Ovary (tissue), 7 donors: ENCODE measurements at regions not wholly inside any gene's neighbourhood (a gene's known extent, or its start where the extent isn't known, plus 50 kb on each side); places are given as distances from the start of the nearest gene placed in this dataset.
"Not testable (repeated sequence)": the region's sequence is repeated elsewhere in the genome, so short reads cannot be mapped to it uniquely, and the experiment has no call there.

ENCODE experiments used
- DNase-seq, 5 donors: peaks; one replicate each; pipeline ENCODE4 v3.0.0-alpha.2; 2019 to 2020
- H3K27ac ChIP-seq, 2 donors: fragments of 200-600 bp; one replicate each; pipeline versions ENCODE4 v1.5.1 to v1.8.0; 2019 to 2022
- H3K27me3 ChIP-seq: fragments of 200-600 bp; one replicate; pipeline ENCODE4 v1.8.0; 2022
- H3K36me3 ChIP-seq: fragments of 200-600 bp; sonication (generic); one replicate; pipeline ENCODE4 v1.5.1; 2019
- H3K4me1 ChIP-seq: one replicate; pipeline ENCODE4 v1.8.1; 2013; ENCODE audit warnings: mild to moderate bottlenecking, moderate library complexity; ENCODE audit not compliant: insufficient read depth
- H3K4me3 ChIP-seq: fragments of 200-600 bp; sonication (generic); one replicate; pipeline ENCODE4 v1.5.1; 2017
- H3K9me3 ChIP-seq, 2 donors: fragments of 200-600 bp in 1 of 2; sonication (generic) in 1 of 2; one replicate each; pipeline versions ENCODE4 v1.5.1 to v1.8.1; 2013 to 2019; ENCODE audit warnings: mild to moderate bottlenecking in 1 of 2, moderate library complexity in 1 of 2
- WGBS, 3 donors: extraction: QIAGEN DNeasy Blood & Tissue Kit in 1 of 3; methylation state at CpG; one replicate each; pipeline versions ENCODE4 v1.1.5 to v1.1.7; 2013 to 2017; 5-methylcytosine and 5-hydroxymethylcytosine counted together
- intact Hi-C, 4 donors: fragments of 100-400 bp; cut with DNase I; formaldehyde crosslinking; loops; one replicate each; pipeline versions ENCODE4 v1.11.0 to v1.15.1; 2022 to 2023
- donor health status: DM: no; HTN: no; CAD: no; lungs with moderate emphysema.
- donor health status: DM: no; HTN: no; CAD: no.
- donor health status: Bipolar disorder and iron deficiency.
- donor health status: DM: no; HTN: no; CAD: no.
- donor health status: DM: yes; HTN: yes; CAD: no.

DNA sequence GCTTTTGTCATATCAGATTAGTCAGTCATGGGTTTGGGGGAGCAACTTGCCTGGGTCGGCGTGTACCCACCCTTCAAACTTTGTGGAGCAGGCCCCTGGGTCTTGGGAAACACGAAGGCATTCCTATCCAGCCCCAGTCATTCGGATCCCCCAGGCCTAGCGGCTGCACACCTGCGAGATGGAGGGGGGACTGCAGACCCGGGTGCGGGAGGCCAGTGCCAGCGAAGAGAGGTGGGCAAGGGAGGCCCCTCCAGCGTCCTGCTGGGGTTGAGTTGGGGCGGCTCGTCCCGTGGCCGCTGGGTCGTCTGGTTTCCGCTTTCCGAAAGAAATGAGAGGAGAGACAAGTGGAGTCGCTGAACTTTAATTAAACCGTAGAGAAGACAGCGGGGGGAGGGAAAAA is 112.2 kb upstream of the FOXD4L5 start:
- H3K9me3 ChIP-seq, DNase-seq, intact Hi-C loops, H3K27ac ChIP-seq, H3K36me3 ChIP-seq, H3K4me3 ChIP-seq, H3K27me3 ChIP-seq, H3K4me1 ChIP-seq: not testable (repeated sequence)
- 86 to 89% (median 86%) methylated on average over 20 of the region's 20 CpGs for WGBS, 3 donors

DNA sequence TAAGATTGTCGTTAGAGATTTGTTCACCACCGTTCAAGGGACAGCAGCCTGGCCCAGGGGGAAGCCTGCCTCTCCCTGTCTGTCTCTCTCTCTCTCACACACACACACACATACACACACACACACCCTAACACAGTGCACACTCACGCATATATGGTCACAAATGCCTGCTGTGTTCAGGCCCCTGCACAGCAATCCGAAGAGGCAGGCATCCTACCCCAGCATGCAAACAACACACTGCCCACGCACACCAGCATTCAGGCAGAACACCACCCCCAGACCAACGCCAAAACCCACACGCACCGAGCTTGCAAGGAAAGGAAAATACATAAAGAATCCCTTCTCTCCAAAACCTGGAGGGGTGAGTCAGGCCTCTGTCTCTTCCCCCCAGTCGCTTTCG is 111.6 kb upstream of the FOXD4L5 start:
- intact Hi-C loops: not testable (repeated sequence)

GRCh38 chr9:65395789-65396188 is 110.8 kb upstream of the FOXD4L5 start:
- H3K27ac ChIP-seq, intact Hi-C loops, H3K27me3 ChIP-seq, H3K4me3 ChIP-seq, H3K4me1 ChIP-seq, H3K36me3 ChIP-seq, H3K9me3 ChIP-seq: not testable (repeated sequence)
- DNase-seq: peak in 1 of 5 donors; percentile 1
- WGBS, 3 donors: 84 to 87% (median 86%) methylated on average over 14 to 15 of the region's 15 CpGs

More for the DNA sequence above, 111.6 kb upstream of the FOXD4L5 start:
- H3K4me1 ChIP-seq, H3K4me3 ChIP-seq, H3K27me3 ChIP-seq, H3K9me3 ChIP-seq, H3K36me3 ChIP-seq, H3K27ac ChIP-seq: not testable (repeated sequence)
- DNase-seq: peak in 1 of 5 donors; percentile 10
- 60 to 77% (median 76%) methylated on average over 10 of the region's 10 CpGs for WGBS, 3 donors

- H3K9me3 ChIP-seq, H3K27ac ChIP-seq, intact Hi-C loops, H3K36me3 ChIP-seq, H3K27me3 ChIP-seq, H3K4me1 ChIP-seq, H3K4me3 ChIP-seq, DNase-seq: not testable (repeated sequence)
- WGBS, 3 donors: 78 to 88% (median 81%) methylated on average over 19 to 25 of the region's 25 CpGs
Observed at GRCh38 chr9:65395121-65395520, 110.1 kb upstream of the FOXD4L5 start.

- WGBS, 3 donors: 74 to 78% (median 77%) methylated on average over 12 of the region's 12 CpGs
- H3K27ac ChIP-seq, H3K4me1 ChIP-seq, DNase-seq, intact Hi-C loops, H3K36me3 ChIP-seq, H3K4me3 ChIP-seq, H3K9me3 ChIP-seq, H3K27me3 ChIP-seq: not testable (repeated sequence)
Observed at GRCh38 chr9:65393111-65393810, 108.3 kb upstream of the FOXD4L5 start.

DNA sequence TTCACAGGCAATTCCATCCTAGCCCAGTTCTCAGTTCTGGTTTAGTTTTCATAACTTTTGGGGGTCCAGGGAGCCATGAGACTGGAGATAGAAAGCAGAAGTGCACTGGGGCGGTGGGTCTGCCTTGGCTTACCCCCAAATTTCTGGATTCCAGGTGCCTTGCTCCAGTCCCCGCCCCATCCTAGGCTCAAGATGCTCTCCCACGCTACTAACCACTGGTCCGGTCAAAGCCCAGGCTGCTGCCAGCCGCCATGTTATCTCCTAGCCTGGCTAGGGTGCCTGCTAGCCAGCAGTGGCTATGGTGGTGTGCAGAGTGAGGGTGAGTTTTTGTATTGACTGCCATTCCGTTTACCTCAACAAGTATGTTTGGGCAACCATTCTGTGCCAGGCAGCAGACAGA is 107.6 kb upstream of the FOXD4L5 start:
- H3K9me3 ChIP-seq, H3K4me1 ChIP-seq, H3K4me3 ChIP-seq, H3K27ac ChIP-seq, DNase-seq, intact Hi-C loops, H3K36me3 ChIP-seq, H3K27me3 ChIP-seq: not testable (repeated sequence)
- 53 to 70% (median 56%) methylated on average over 5 of the region's 6 CpGs for WGBS, 3 donors

DNA sequence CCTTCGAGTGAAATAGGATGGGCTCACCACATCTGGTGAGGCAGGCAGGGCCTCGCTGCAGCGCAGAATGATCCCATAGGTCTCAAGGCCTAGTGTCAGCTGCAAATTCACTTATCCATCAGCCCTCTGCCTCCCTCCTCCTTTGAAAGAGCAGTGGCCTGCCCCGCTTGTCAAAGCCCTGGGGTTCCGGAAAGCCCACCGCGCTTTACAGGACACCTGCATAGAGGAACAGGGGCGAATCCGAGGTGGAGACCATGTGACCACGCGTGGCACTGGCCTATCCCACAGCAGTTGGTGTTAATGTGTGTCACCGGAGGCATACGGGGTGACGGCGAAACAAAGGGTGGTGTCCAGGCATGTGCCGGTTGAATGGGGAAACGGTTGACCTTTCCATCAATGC is 104.7 kb upstream of the FOXD4L5 start:
- H3K36me3 ChIP-seq, intact Hi-C loops, H3K4me3 ChIP-seq, H3K27me3 ChIP-seq, H3K27ac ChIP-seq, H3K9me3 ChIP-seq, H3K4me1 ChIP-seq: not testable (repeated sequence)
- 74 to 85% (median 83%) methylated on average over 16 to 17 of the region's 17 CpGs for WGBS, 3 donors
- DNase-seq: peak in 3 of 5 donors; percentile 0 to 49 (median 23)

DNA sequence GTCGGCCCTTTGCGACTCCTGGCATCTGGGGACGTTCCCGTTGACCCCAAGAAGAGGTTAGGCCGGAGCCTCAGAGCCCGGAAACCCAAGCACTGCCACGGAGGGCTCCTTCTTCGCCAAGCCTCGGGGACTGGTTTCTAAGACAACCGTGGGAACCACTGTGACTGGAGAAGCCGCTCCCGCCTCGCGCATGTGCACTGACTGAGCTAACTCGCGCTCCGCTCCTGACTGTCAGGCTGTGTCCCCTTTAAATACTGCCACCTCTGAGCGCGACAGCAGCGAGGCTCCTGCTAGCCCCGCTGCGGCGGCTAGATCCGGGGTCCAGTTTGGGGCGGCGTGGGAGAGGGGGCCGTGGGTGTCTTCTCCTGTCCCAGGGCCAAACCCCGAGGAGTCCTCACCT is 104.2 kb upstream of the FOXD4L5 start:
- H3K4me1 ChIP-seq, H3K4me3 ChIP-seq, H3K27me3 ChIP-seq, H3K36me3 ChIP-seq, H3K9me3 ChIP-seq, H3K27ac ChIP-seq, intact Hi-C loops: not testable (repeated sequence)
- WGBS, 3 donors: 87 to 91% (median 88%) methylated on average over 22 to 28 of the region's 28 CpGs
- peak in 1 of 5 donors; percentile 6 for DNase-seq

- H3K36me3 ChIP-seq, intact Hi-C loops, H3K27ac ChIP-seq, H3K9me3 ChIP-seq, H3K27me3 ChIP-seq, H3K4me1 ChIP-seq: not testable (repeated sequence)
- 53 to 76% (median 69%) methylated on average over 21 to 28 of the region's 28 CpGs for WGBS, 3 donors
- peak; percentile 69 to 87 (median 78) for DNase-seq
- H3K4me3 ChIP-seq: peak overlapping the region; percentile 26
Observed at GRCh38 chr9:65386699-65387098, 101.7 kb upstream of the FOXD4L5 start.

DNA sequence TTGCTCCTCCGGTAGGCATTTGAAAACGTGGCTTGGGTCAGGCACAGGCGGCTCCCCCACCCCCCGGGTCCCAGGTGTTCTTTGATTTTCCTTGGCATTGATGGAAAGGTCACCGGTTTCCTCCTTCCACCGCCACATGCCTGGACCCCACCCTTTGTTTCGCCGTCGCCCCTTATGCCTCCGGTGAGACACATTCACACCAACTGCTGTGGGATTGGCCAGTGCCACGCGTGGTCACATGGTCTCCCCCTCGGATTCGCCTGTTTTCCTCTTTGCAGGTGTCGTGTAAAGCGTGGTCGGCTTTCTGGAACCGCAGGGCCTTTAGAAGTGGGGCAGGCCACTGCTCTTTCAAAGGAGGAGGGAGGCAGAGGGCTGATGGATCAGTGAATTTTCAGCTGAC is 101.2 kb upstream of the FOXD4L5 start:
- H3K36me3 ChIP-seq, H3K9me3 ChIP-seq, H3K4me3 ChIP-seq, H3K27ac ChIP-seq, intact Hi-C loops, H3K27me3 ChIP-seq, H3K4me1 ChIP-seq: not testable (repeated sequence)
- WGBS, 3 donors: 66 to 71% (median 66%) methylated on average over 18 of the region's 18 CpGs
- peak in 1 of 5 donors; percentile 6 for DNase-seq

GRCh38 chr9:65385655-65386024 is 100.6 kb upstream of the FOXD4L5 start:
- intact Hi-C loops, H3K4me1 ChIP-seq, H3K4me3 ChIP-seq, H3K27me3 ChIP-seq, H3K27ac ChIP-seq, H3K36me3 ChIP-seq, H3K9me3 ChIP-seq: not testable (repeated sequence)
- DNase-seq: peak in 1 of 5 donors; percentile 2
- 63 to 74% (median 70%) methylated on average over 22 of the region's 22 CpGs for WGBS, 3 donors

DNA sequence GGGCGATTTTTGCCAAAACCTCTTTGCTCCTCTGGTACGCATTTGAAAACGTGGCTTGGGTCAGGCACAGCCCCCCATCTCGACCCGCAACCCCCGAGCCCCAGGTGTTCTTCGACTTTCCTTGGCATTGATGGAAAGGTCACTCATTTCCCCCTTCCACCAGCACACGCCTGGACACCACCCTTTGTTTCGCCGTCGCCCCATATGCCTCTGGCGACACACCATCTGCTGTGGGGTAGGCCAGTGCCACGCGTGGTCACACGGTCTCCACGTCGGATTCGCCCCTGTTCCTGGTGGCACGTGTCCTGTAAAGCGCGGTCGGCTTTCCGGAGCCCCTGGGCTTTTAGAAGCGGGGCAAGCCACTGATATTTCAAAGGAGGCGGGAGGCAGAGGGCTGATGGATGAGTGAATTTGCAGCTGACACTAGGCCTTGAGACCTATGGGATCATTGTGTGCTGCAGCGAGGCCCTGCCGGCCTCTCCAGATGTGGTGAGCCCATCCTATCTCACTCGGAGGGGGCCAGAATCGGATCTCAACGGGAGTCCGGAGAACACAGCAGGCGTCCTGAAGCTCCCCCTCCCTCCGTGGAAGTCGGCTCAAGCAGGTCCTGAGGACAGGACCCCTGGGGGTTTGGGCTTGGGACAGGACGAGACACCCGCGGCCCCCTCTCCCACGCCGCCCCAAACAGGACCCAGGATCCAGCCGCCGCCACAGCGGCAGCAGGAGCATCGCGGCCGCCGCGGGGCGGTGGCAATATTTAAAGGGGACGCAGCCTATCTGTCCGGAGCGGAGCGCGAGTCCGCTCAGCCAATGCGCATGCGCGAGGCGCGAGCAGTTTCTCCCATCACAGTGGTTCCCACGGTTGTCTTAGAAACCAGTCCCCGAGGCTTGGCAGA is 100.0 kb upstream of the FOXD4L5 start:
- WGBS, 3 donors: 61 to 74% (median 70%) methylated on average over 59 to 61 of the region's 61 CpGs
- DNase-seq: peak in 1 of 5 donors; percentile 5
- intact Hi-C loops: not testable (repeated sequence)

More for the DNA sequence above, 100.0 kb upstream of the FOXD4L5 start:
- H3K36me3 ChIP-seq, H3K27ac ChIP-seq, H3K4me3 ChIP-seq, H3K4me1 ChIP-seq, H3K9me3 ChIP-seq, H3K27me3 ChIP-seq: not testable (repeated sequence)
